DOHH2 (cell line): ENCODE measurements at regions not wholly inside any gene's neighbourhood (a gene's known extent, or its start where the extent isn't known, plus 50 kb on each side); places are given as distances from the start of the nearest gene placed in this dataset.

Experiments used
- H3F3A ChIP-seq: fragments of 200-600 bp; sonication (generic), shearing (Covaris generic); 2 replicates; pipeline ENCODE4 v1.6.0; 2016; ENCODE audit warnings: antibody characterized with exemption, mild to moderate bottlenecking; ENCODE audit not compliant: control insufficient read depth, insufficient read depth
- H3K27ac ChIP-seq: fragments of 200-600 bp; sonication (generic); 2 replicates; pipeline ENCODE4 v1.5.1; 2014; ENCODE audit warnings: low read depth, mild to moderate bottlenecking, low read length, moderate library complexity
- H3K27me3 ChIP-seq: fragments of 200-600 bp; sonication (generic); 2 replicates; pipeline ENCODE4 v1.6.1; 2014; ENCODE audit warnings: mild to moderate bottlenecking, low read length, mixed read lengths; ENCODE audit not compliant: control insufficient read depth
- H3K36me3 ChIP-seq: fragments of 200-600 bp; sonication (generic); 2 replicates; pipeline ENCODE4 v1.6.1; 2014; ENCODE audit warnings: mild to moderate bottlenecking, low read length, moderate library complexity, mixed read lengths; ENCODE audit not compliant: control insufficient read depth
- H3K4me1 ChIP-seq: fragments of 200-600 bp; sonication (generic); 2 replicates; pipeline ENCODE4 v1.6.1; 2014; ENCODE audit warnings: mild to moderate bottlenecking, low read length, mixed read lengths; ENCODE audit not compliant: control insufficient read depth
- H3K4me2 ChIP-seq: fragments of 200-600 bp; sonication (generic); 2 replicates; pipeline ENCODE4 v1.6.0; 2014; ENCODE audit warnings: mild to moderate bottlenecking, low read length, moderate library complexity
- H3K4me3 ChIP-seq: fragments of 200-600 bp; sonication (generic); 2 replicates; pipeline ENCODE4 v1.5.1; 2014; ENCODE audit warnings: mild to moderate bottlenecking, low read length, mixed read lengths
- H3K79me2 ChIP-seq: fragments of 200-600 bp; sonication (generic); 2 replicates; pipeline ENCODE4 v1.6.1; 2014; ENCODE audit warnings: mild to moderate bottlenecking, low read length, mixed read lengths; ENCODE audit not compliant: control insufficient read depth
- H3K9me2 ChIP-seq: fragments of 200-600 bp; sonication (generic); replicated peaks from 2 replicates; pipeline ENCODE4 v1.6.1; 2014; ENCODE audit warnings: mild to moderate bottlenecking, low read length, mixed read lengths; ENCODE audit not compliant: control insufficient read depth
- H3K9me3 ChIP-seq: fragments of 200-600 bp; sonication (generic); 2 replicates; pipeline ENCODE4 v1.6.1; 2014; ENCODE audit warnings: antibody characterized with exemption, low read length, mixed read lengths; ENCODE audit not compliant: control insufficient read depth, insufficient read depth
- H4K20me1 ChIP-seq: fragments of 200-600 bp; sonication (generic); 2 replicates; pipeline ENCODE4 v1.6.0; 2014; ENCODE audit warnings: low read depth, mild to moderate bottlenecking, antibody characterized with exemption, low read length, moderate library complexity; ENCODE audit not compliant: control insufficient read depth, insufficient read depth
- EZH2phosphoT487 ChIP-seq: fragments of 200-600 bp; sonication (generic); IDR thresholded peaks from 2 replicates; pipeline ENCODE4 v1.6.1; 2017; ENCODE audit warnings: borderline replicate concordance, mild to moderate bottlenecking, antibody characterized with exemption, low read length, moderate library complexity, mixed read lengths
- TF ChIP-seq, protein P1 (sequence below): fragments of 200-600 bp; sonication (generic); IDR thresholded peaks from one replicate; pipeline ENCODE4 v1.5.1; 2014; ENCODE audit warnings: antibody characterized with exemption, mild to moderate bottlenecking, low read depth, low read length; ENCODE audit not compliant: poor library complexity, severe bottlenecking

DNA sequence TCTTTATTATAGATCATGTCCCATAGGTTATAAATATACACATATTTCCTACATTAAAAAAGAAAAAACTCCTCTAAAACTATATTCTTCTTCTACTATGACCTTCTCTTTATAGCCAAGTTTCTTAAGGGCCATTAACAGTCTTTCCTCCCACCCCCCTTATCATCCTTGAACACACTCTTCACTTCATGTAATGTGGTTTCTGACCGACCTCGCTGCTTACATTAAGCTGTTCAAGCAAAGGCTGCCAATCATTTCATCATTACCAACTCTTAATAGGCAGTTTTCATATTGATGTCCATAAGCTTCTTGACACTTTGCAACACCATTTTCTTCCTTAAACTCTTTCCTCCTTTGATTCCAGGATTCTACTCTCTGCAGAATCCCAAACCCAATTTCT lies 283.0 kb upstream of the PCSK5 start:
- no peak for TF ChIP-seq EZH2phosphoT487
- TF ChIP-seq, protein P1, sequence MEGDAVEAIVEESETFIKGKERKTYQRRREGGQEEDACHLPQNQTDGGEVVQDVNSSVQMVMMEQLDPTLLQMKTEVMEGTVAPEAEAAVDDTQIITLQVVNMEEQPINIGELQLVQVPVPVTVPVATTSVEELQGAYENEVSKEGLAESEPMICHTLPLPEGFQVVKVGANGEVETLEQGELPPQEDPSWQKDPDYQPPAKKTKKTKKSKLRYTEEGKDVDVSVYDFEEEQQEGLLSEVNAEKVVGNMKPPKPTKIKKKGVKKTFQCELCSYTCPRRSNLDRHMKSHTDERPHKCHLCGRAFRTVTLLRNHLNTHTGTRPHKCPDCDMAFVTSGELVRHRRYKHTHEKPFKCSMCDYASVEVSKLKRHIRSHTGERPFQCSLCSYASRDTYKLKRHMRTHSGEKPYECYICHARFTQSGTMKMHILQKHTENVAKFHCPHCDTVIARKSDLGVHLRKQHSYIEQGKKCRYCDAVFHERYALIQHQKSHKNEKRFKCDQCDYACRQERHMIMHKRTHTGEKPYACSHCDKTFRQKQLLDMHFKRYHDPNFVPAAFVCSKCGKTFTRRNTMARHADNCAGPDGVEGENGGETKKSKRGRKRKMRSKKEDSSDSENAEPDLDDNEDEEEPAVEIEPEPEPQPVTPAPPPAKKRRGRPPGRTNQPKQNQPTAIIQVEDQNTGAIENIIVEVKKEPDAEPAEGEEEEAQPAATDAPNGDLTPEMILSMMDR: no peak
- H3K4me3 ChIP-seq: no peak overlapping the region
- H3K4me1 ChIP-seq: no peaks in the 10 kb centered on the region
- no peaks in the 10 kb centered on the region for H3K9me3 ChIP-seq
- H3K27me3 ChIP-seq: no peaks in the 10 kb centered on the region
- H3K4me2 ChIP-seq: no peak overlapping the region
- H4K20me1 ChIP-seq: no peaks in the 10 kb centered on the region
- H3K36me3 ChIP-seq: no peaks in the 10 kb centered on the region
- no peaks in the 10 kb centered on the region for H3K9me2 ChIP-seq
- H3K79me2 ChIP-seq: no peaks in the 10 kb centered on the region
- no peak overlapping the region for H3K27ac ChIP-seq
- no peaks in the 10 kb centered on the region for H3F3A ChIP-seq

DNA sequence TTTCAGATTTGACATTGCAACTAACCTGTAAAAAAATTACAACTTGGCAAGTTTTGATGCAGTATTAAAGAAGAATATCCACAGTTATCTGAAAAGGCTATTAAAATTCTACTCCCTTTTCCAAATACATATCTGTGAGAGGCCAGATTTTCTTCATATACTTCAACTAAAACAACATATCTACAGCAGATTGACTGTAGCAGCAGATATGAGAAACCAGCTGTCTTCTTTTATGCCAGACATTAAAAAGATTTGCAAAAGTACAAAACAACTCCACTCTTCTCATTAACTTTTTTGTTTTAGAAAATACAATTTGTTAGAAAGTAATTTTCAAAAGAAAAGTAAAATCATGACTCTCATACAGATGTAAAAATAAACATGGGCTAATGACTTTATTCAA lies 281.1 kb upstream of the PCSK5 start:
- Histone ChIP-seq H3F3A (no peaks in the 10 kb centered on the region), H3K27me3 (no peaks in the 10 kb centered on the region), H3K9me2 (no peaks in the 10 kb centered on the region), H3K4me2 (no peak overlapping the region), H4K20me1 (no peaks in the 10 kb centered on the region), H3K4me3 (no peak overlapping the region), H3K79me2 (no peaks in the 10 kb centered on the region), H3K27ac (no peak overlapping the region), H3K9me3 (no peaks in the 10 kb centered on the region), H3K36me3 (no peaks in the 10 kb centered on the region), H3K4me1 (no peaks in the 10 kb centered on the region)
- TF ChIP-seq, protein P1: no peak
- no peak for TF ChIP-seq EZH2phosphoT487

DNA sequence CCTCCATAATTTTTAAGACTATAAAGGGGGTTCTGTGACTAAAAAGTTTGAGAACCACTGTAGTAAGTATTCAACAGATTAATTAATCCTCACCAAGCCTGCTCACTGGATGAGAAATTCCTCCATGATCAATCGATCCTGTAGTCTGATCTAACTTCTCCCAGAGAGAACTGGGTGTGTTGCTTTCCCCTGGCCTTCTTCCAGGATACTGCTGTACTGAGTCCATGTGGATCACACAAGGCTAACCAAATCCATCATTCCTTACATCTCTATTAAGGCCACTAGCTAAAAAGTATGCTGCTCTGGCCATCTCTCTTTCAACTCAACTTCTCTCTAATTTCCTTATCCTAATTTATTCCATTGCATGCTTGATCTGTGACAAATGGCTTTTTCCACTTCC lies 280.2 kb upstream of the PCSK5 start:
- no peaks in the 10 kb centered on the region for H3K36me3 ChIP-seq
- TF ChIP-seq, protein P1: no peak
- TF ChIP-seq EZH2phosphoT487: no peak
- no peak overlapping the region for H3K4me2 ChIP-seq
- no peaks in the 10 kb centered on the region for H3K4me1 ChIP-seq
- H3K9me2 ChIP-seq: no peaks in the 10 kb centered on the region
- H3K9me3 ChIP-seq: no peaks in the 10 kb centered on the region
- H3K27ac ChIP-seq: no peak overlapping the region
- H4K20me1 ChIP-seq: no peaks in the 10 kb centered on the region
- no peaks in the 10 kb centered on the region for H3K79me2 ChIP-seq
- H3F3A ChIP-seq: no peaks in the 10 kb centered on the region
- H3K27me3 ChIP-seq: no peaks in the 10 kb centered on the region
- no peak overlapping the region for H3K4me3 ChIP-seq

DNA sequence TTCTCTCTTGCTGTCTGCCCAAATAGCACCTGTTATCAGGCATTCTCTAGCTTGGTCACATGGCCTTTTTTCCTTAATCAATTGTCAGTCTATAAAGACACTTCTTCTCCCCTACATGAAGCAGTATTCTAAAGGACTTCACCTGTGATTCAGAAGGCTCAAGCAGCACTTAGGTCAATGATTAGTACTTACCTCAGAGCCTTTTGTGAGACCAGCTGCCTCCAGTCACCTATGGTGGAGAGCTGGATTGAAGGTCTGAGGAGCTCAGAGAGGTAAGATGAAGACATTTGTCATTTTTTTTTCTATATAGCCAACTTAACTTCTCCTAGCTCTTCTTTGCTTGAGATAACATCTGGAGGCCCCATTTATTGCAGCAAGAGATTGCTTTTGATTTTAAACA lies 278.3 kb upstream of the PCSK5 start:
- H3K4me3 ChIP-seq: no peak overlapping the region
- no peaks in the 10 kb centered on the region for H3K27me3 ChIP-seq
- H3K4me1 ChIP-seq: no peaks in the 10 kb centered on the region
- no peaks in the 10 kb centered on the region for H3K9me3 ChIP-seq
- no peaks in the 10 kb centered on the region for H3K79me2 ChIP-seq
- no peaks in the 10 kb centered on the region for H4K20me1 ChIP-seq
- no peaks in the 10 kb centered on the region for H3K9me2 ChIP-seq
- no peak overlapping the region for H3K4me2 ChIP-seq
- TF ChIP-seq, protein P1: no peak
- TF ChIP-seq EZH2phosphoT487: no peak
- H3K27ac ChIP-seq: no peak overlapping the region
- H3K36me3 ChIP-seq: no peaks in the 10 kb centered on the region
- no peaks in the 10 kb centered on the region for H3F3A ChIP-seq
